Upper lobe of left lung (tissue), 6 donors: ENCODE measurements at regions not wholly inside any gene's neighbourhood (a gene's known extent, or its start where the extent isn't known, plus 50 kb on each side); places are given as distances from the start of the nearest gene placed in this dataset.

ENCODE experiments used
- ATAC-seq, 2 donors: fragments of 200-7000 bp; cut with Tn5 transposase; one replicate each; pipeline ENCODE4 v1.9.1; 2022; ENCODE audit warnings: mild to moderate bottlenecking in 2 of 2, moderate library complexity in 2 of 2; ENCODE audit not compliant: low FRiP score in 2 of 2
- DNase-seq, 2 donors: peaks; one replicate each; pipeline ENCODE4 v3.0.0-alpha.2; 2019 to 2020
- H3K27ac ChIP-seq, 4 donors: fragments of 200-600 bp; sonication (generic); one replicate each; pipeline ENCODE4 v1.5.1; 2016 to 2019
- H3K27me3 ChIP-seq, 4 donors: fragments of 200-600 bp; sonication (generic); one replicate each; pipeline ENCODE4 v1.5.1; 2017 to 2019
- H3K36me3 ChIP-seq, 4 donors: fragments of 200-600 bp; sonication (generic); one replicate each; pipeline ENCODE4 v1.5.1; 2016 to 2019
- H3K4me1 ChIP-seq, 4 donors: fragments of 200-600 bp; sonication (generic); one replicate each; pipeline ENCODE4 v1.5.1; 2018 to 2019
- H3K4me3 ChIP-seq, 4 donors: fragments of 200-600 bp; sonication (generic); one replicate each; pipeline ENCODE4 v1.5.1; 2017 to 2019; ENCODE audit warnings: mild to moderate bottlenecking in 2 of 4, moderate library complexity in 1 of 4
- H3K9me3 ChIP-seq, 4 donors: fragments of 200-600 bp; sonication (generic); one replicate each; pipeline ENCODE4 v1.5.1; 2018 to 2019
- CTCF ChIP-seq, 6 experiments: fragments of 450-650 bp in 4 of 6; fragments of 200-600 bp in 2 of 6; sonication (generic) in 2 of 6; IDR thresholded peaks; one replicate each; pipeline ENCODE4 v1.5.1; 2016 to 2019; ENCODE audit warnings: antibody characterized with exemption in 6 of 6
- EP300 ChIP-seq, 4 donors: sonication (generic); formaldehyde crosslinking; IDR thresholded peaks; one replicate each; pipeline ENCODE4 v1.5.1; 2017; ENCODE audit warnings: antibody characterized with exemption in 4 of 4, control low read depth in 2 of 4
- POLR2A ChIP-seq, 4 donors: fragments of 450-650 bp; IDR thresholded peaks; one replicate each; pipeline ENCODE4 v1.5.1; 2016 to 2017; ENCODE audit warnings: antibody characterized with exemption in 4 of 4, mild to moderate bottlenecking in 2 of 4
- POLR2AphosphoS5 ChIP-seq, 2 donors: sonication (generic); formaldehyde crosslinking; IDR thresholded peaks; one replicate each; pipeline ENCODE4 v1.5.1; 2017; ENCODE audit warnings: antibody characterized with exemption in 2 of 2
- whole genome bisulfite sequencing, 2 donors: methylation state at CpG; one replicate each; pipeline ENCODE4 v1.1.5; 2017 to 2018; 5-methylcytosine and 5-hydroxymethylcytosine counted together
- donor health status: DM: no; HTN: no; CAD: no; lungs with moderate emphysema.
- donor health status: DM: no; HTN: yes; CAD: no; lungs with severe emphysema.

- no peaks in the 10 kb centered on the region for H3K27me3 ChIP-seq
- WGBS, 2 donors, result 72 to 80% methylated on average over 12 of the region's 12 CpGs
- no peak for DNase-seq
- H3K4me3 ChIP-seq, result no peak overlapping the region
- no peak for TF ChIP-seq POLR2A (IDR thresholded peaks at IDR 0.05)
- no peak for TF ChIP-seq POLR2AphosphoS5 (IDR thresholded peaks at IDR 0.05)
- H3K36me3 ChIP-seq, result no peaks in the 10 kb centered on the region
- H3K9me3 ChIP-seq, result no peaks in the 10 kb centered on the region
- no peak for ATAC-seq
- no peak overlapping the region for H3K27ac ChIP-seq
- no peaks in the 10 kb centered on the region for H3K4me1 ChIP-seq
These were observed 589.4 kb upstream of the FAM174A start for GRCh38 chr5:99945478-99946442.

GRCh38 chr5:99940540-99940939, 594.6 kb upstream of the FAM174A start:
- TF ChIP-seq CTCF (IDR thresholded peaks at IDR 0.05) (no peak), POLR2AphosphoS5 (IDR thresholded peaks at IDR 0.05) (no peak), EP300 (IDR thresholded peaks at IDR 0.05) (no peak), POLR2A (IDR thresholded peaks at IDR 0.05) (no peak)
- Histone ChIP-seq H3K36me3 (no peaks in the 10 kb centered on the region), H3K4me3 (no peak overlapping the region), H3K27ac (no peak overlapping the region), H3K9me3 (no peaks in the 10 kb centered on the region), H3K27me3 (no peaks in the 10 kb centered on the region), H3K4me1 (no peaks in the 10 kb centered on the region)
- DNase-seq (no peak), ATAC-seq (no peak)

- TF ChIP-seq EP300 (IDR thresholded peaks at IDR 0.05), result no peak
- TF ChIP-seq CTCF (IDR thresholded peaks at IDR 0.05), result no peak
- no peak for TF ChIP-seq POLR2AphosphoS5 (IDR thresholded peaks at IDR 0.05)
- no peak for TF ChIP-seq POLR2A (IDR thresholded peaks at IDR 0.05)
- no peak for ATAC-seq
- Histone ChIP-seq H3K4me3 (no peak overlapping the region), H3K9me3 (no peaks in the 10 kb centered on the region), H3K27ac (no peak overlapping the region), H3K4me1 (no peaks in the 10 kb centered on the region), H3K36me3 (no peaks in the 10 kb centered on the region), H3K27me3 (no peaks in the 10 kb centered on the region)
- DNase-seq, result no peak
- WGBS, 2 donors, result 29 to 51% methylated on average over 1 of the region's 1 CpG
These were observed 598.3 kb upstream of the FAM174A start for GRCh38 chr5:99936911-99937310.

- Histone ChIP-seq H3K4me1 (no peaks in the 10 kb centered on the region), H3K27ac (no peak overlapping the region), H3K36me3 (no peaks in the 10 kb centered on the region), H3K9me3 (no peaks in the 10 kb centered on the region), H3K4me3 (no peak overlapping the region), H3K27me3 (no peaks in the 10 kb centered on the region)
- ATAC-seq (peak in 1 of 2 donors; percentile 34), DNase-seq (peak in 1 of 2 donors; percentile 17)
- TF ChIP-seq POLR2A (IDR thresholded peaks at IDR 0.05) (no peak), CTCF (IDR thresholded peaks at IDR 0.05) (no peak), POLR2AphosphoS5 (IDR thresholded peaks at IDR 0.05) (no peak), EP300 (IDR thresholded peaks at IDR 0.05) (no peak)
These were observed 605.4 kb upstream of the FAM174A start for GRCh38 chr5:99929806-99930135.

GRCh38 chr5:99929067-99929805, 605.9 kb upstream of the FAM174A start:
- Histone ChIP-seq H3K4me3 (no peak overlapping the region), H3K36me3 (no peaks in the 10 kb centered on the region), H3K4me1 (no peaks in the 10 kb centered on the region), H3K9me3 (no peaks in the 10 kb centered on the region), H3K27me3 (no peaks in the 10 kb centered on the region), H3K27ac (no peak overlapping the region)
- no peak for DNase-seq
- no peak for TF ChIP-seq POLR2A (IDR thresholded peaks at IDR 0.05)
- no peak for TF ChIP-seq POLR2AphosphoS5 (IDR thresholded peaks at IDR 0.05)
- TF ChIP-seq EP300 (IDR thresholded peaks at IDR 0.05), result no peak
- TF ChIP-seq CTCF (IDR thresholded peaks at IDR 0.05), result no peak
- 95% methylated on average over 2 of the region's 2 CpGs; no CpG with 5 or more reads in 1 of the 2 donors for WGBS, 2 donors
- peak in 1 of 2 donors; percentile 51 for ATAC-seq
